ENCODE measurements at regions not wholly inside any gene's neighbourhood (a gene's known extent, or its start where the extent isn't known, plus 50 kb on each side); places are given as distances from the start of the nearest gene placed in this dataset.

DNA sequence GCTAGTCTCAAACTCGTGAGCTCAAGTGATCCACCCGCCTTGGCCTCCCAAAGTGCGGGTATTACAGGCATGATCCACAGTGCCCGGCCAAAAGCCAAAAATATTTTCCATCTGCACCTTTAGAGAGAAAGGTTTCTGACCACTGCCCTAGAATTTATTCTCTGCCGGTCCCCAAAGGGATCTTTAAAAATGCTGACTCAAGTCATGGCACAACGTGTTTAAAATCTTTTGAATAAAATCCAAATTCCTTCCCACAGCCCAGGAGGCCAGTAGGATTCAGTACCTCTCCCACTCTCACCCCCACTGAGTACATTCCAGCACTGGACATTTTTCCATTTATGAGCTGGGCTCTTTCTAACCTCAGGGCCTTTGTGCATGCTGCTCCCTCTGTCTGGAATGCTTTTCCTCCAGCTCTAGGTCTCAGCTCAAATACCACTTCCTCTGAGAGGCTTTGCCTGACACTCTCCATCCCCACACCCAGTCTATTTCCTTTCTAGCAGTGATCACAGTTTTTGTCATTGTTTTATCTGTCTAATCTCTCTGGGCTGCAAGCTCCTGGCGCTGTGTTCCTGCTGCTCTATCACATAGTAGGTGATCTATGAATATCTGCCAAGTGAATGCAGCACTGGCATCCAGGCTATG, 502.9 kb downstream of the SHQ1 start:
- no peak for DNase-seq (ENCODE audit: low read depth in 2 of 2)

DNA sequence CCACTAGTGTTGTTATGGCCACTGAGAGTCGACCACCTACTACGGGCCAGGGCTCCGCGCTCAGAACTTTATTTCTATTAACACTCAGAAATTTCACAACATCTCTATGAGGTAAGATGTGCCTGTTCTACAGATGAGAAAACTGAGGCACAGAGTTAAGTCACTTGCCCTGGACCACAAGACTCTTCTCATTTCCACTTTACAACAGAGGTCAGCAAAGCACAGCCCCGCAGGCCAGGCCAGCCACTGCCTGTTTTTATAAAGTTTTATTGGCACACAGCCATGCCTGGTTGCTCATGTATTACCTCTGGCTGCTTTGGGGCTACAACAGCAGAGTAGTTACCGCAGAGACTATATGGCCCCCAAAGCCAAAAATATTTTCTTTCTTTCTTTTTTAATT, 503.6 kb downstream of the SHQ1 start:
- DNase-seq (ENCODE audit: low read depth in 2 of 2): no peak

GRCh38 chr3:72344236-72344635, 504.0 kb downstream of the SHQ1 start:
- DNase-seq (ENCODE audit: low read depth in 2 of 2): no peak

GRCh38 chr3:72343078-72343477, 505.2 kb downstream of the SHQ1 start:
- DNase-seq (ENCODE audit: low read depth in 2 of 2): peak in 1 of 2 donors; percentile 20

GRCh38 chr3:72342450-72342849, 505.8 kb downstream of the SHQ1 start:
- DNase-seq (ENCODE audit: low read depth in 2 of 2): no peak

DNA sequence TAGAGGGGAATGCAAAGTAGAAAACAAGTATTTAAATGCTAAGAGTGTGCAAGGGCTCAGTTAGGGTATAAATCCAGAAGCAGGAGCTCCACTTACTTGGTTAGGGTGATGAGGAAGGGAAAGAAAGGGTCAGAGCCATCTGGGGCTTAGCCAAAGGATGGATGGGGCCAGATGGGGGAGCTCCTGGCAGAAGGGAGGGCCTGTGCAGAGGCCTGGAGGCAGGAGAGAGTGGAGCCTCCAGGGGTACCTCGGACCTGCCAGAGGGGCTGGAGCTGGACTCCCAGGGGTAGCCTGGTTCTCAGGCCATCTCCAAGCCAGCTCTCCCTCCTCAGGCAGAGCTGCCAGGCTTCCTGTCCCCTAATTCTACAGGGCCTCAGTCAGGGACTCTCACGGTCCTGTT, 506.3 kb downstream of the SHQ1 start:
- no peak for DNase-seq (ENCODE audit: low read depth in 2 of 2)

GRCh38 chr3:72341380-72341770, 506.9 kb downstream of the SHQ1 start:
- no peak for DNase-seq (ENCODE audit: low read depth in 2 of 2)

DNA sequence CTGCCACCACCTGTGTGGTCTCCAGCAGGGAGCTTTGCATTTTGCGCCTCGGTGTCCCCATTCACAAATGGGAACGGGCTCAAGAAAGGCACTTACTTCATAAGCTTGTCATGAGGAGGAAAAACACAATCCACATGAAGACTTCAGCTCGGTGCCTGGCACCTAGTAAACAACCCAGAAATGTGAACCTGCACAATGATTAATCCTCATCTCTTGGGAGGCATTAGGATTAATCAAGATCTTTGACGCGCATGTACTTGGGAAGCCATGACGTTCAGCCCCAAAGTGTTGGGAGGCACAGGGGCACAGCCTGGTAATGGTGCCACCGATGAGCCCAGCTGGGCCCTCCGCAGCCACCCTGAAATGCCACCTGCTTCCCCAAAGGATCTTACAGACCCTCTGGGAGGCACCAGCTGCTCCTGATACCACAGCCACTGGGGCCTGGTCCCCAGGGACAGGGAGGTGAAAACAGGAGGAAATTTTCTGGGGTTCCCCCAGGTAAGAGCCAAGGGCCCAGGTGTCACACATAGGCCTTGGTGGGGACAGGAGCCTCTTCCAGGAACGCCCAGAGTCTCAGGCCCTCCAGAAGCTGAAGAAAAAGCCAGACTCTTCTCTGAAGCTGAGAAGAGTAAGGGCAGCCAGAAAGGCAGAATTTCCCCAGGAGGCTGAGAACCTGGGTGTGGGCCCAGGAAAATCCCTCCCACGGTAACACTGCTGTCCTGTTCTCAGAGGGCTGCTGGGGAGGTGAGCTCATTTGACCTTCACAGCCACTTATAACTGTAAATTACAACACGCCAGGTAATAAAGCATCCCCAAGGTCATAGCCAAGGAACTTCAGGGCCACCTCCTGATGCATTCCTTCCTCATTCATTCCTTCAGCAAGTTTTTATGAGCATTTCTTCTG, 507.5 kb downstream of the SHQ1 start:
- DNase-seq (ENCODE audit: low read depth in 2 of 2): no peak

- no peak for DNase-seq (ENCODE audit: low read depth in 2 of 2)
Measured at GRCh38 chr3:72340056-72340455, 508.2 kb downstream of the SHQ1 start.

GRCh38 chr3:72339670-72340030, 508.6 kb downstream of the SHQ1 start:
- no peak for DNase-seq (ENCODE audit: low read depth in 2 of 2)

- DNase-seq (ENCODE audit: low read depth in 2 of 2): peak; percentile 57 to 68
Measured at GRCh38 chr3:72338942-72339669, 509.1 kb downstream of the SHQ1 start.

DNA sequence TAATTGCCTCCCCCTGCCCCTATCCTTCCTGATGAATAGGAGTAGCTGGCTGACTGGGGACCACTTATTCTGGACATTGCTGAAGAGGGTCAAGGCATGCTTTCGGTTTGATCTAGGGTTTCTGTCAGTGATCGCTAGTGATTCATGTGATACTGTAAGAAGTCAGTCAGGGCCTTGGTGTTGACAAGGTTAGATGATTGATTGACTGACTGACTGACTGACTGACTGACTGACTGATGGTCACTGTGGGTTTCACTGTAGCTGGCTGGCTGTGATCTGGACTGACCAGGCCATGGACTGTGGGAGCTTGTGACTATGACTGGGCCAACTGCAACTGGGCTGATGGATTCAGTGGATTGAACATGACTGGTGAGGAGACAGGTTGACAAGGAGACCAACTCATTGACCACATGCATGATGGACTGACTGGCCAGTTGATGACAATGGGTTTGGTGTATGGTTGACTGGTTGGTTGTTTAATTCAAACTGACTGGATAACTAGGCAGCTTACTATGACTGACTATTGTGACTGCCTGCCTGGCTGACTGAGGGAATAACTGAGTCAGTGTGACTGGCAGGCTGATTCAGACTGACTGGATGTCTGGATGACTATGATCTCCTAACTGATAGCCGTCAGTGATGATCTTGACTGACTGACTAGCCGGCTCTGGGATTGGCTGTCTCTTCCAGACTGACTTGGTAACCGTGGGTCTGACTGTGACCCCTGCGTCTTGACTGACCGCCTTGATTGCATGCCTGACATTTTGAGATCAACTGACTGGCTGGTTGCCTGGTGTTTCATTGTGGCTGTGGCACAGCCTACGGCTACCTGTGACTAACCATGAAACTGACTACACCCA, 509.9 kb downstream of the SHQ1 start:
- peak; percentile 35 to 58 for DNase-seq (ENCODE audit: low read depth in 2 of 2)

- DNase-seq (ENCODE audit: low read depth in 2 of 2): no peak
Measured at GRCh38 chr3:72337480-72337855, 510.8 kb downstream of the SHQ1 start.

GRCh38 chr3:72336821-72337479, 511.3 kb downstream of the SHQ1 start:
- DNase-seq (ENCODE audit: low read depth in 2 of 2): no peak

GRCh38 chr3:72336114-72336651, 512.1 kb downstream of the SHQ1 start:
- no peak for DNase-seq (ENCODE audit: low read depth in 2 of 2)

DNA sequence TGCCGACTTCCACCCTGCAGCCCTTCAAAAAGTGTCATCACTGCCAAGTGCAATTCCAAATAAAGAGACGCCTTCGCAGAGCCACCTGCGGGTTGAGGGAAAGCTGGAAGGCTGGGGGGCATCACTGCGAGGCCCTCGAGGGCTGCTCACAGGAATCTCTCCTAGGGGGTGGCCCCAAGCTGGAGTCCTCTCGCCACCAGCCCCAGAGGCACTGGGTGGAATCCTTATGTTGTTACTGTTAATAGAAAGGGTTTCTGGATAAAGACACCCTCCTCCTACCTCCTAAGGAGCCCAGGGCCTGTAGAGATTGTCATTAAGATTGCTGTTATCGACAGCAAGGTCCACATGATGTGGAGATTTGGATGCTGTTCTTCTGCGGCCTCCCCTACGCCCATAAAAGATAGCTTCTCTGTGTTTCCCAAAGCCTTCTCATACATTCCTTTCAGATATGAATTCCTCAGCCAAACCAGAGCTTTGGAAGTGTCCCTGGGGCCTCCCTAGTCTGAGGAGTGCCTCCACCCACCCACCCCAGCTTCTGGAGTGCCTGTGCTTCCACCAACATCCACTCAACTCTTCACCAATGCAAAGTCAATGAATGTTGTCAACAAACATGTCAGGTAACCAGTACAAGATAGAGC, 512.7 kb downstream of the SHQ1 start:
- no peak for DNase-seq (ENCODE audit: low read depth in 2 of 2)

GRCh38 chr3:72334681-72335457, 513.4 kb downstream of the SHQ1 start:
- no peak for DNase-seq (ENCODE audit: low read depth in 2 of 2)

DNA sequence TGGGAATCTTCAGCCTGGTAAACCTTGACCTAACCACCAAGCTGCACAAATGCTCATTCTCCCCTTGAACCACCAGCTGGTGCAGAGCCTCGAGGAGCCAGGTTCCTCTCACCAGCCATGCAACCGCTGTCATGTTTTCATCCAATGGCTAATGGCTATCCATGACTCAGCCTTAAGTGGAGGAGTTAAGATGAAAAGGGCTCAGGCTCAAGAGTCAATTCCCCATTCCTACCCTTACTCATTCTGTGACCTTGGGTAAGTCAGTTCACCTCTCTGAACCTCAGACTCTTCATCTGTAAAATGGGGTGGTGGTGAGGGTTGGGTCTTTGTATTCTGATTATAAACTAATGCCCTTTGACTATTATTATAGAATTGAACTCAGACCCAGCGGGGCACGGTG, 515.6 kb downstream of the SHQ1 start:
- no peak for DNase-seq (ENCODE audit: low read depth in 2 of 2)

GRCh38 chr3:72332036-72332435, 516.2 kb downstream of the SHQ1 start:
- no peak for DNase-seq (ENCODE audit: low read depth in 2 of 2)

GRCh38 chr3:72331076-72331475, 517.2 kb downstream of the SHQ1 start:
- no peak for DNase-seq (ENCODE audit: low read depth in 2 of 2)

All from stimulated activated CD8-positive, alpha-beta memory T cell treated with anti-CD3 and anti-CD28 coated beads, Interleukin-7, amount 100 ng/mL, for 4 hours (primary cell).